Body of pancreas (tissue), 4 donors: ENCODE measurements at regions not wholly inside any gene's neighbourhood (a gene's known extent, or its start where the extent isn't known, plus 50 kb on each side); places are given as distances from the start of the nearest gene placed in this dataset.

Experiments used
- ATAC-seq: fragments of 150-250 bp; one replicate; pipeline ENCODE4 v1.9.1; 2016
- DNase-seq, 4 donors: peaks; one replicate each; pipeline ENCODE4 v3.0.0-alpha.2; 2019
- H3K27ac ChIP-seq, 4 donors: fragments of 200-600 bp; sonication (generic); 1 replicate in 3 of 4; 2 replicates in 1 of 4; pipeline versions ENCODE4 v1.5.1 to v1.6.1; 2016 to 2019; ENCODE audit warnings: mild to moderate bottlenecking in 1 of 4, mixed read lengths in 1 of 4, moderate library complexity in 1 of 4
- H3K27me3 ChIP-seq, 2 donors: fragments of 200-600 bp; sonication (generic); one replicate each; pipeline ENCODE4 v1.6.0; 2016; ENCODE audit warnings: mild to moderate bottlenecking in 1 of 2
- H3K36me3 ChIP-seq, 2 donors: fragments of 200-600 bp; sonication (generic); replicated peaks in 1 of 2; 2 replicates each; pipeline ENCODE4 v1.5.1; 2016; ENCODE audit warnings: low read depth in 2 of 2; ENCODE audit not compliant: insufficient read depth in 1 of 2
- H3K4me1 ChIP-seq: fragments of 200-600 bp; sonication (generic); one replicate; pipeline ENCODE4 v1.6.0; 2016
- H3K4me3 ChIP-seq, 2 donors: fragments of 200-600 bp; sonication (generic); 1 replicate in 1 of 2; 2 replicates in 1 of 2; pipeline ENCODE4 v1.5.1; 2016 to 2019
- H3K9me3 ChIP-seq, 3 donors: fragments of 200-600 bp; sonication (generic); 1 replicate in 2 of 3; 2 replicates in 1 of 3; pipeline ENCODE4 v1.5.1; 2016
- POLR2A ChIP-seq, 3 donors: fragments of 450-650 bp; IDR thresholded peaks; one replicate each; pipeline ENCODE4 v1.6.1; 2016; ENCODE audit warnings: antibody characterized with exemption in 3 of 3, mild to moderate bottlenecking in 2 of 3
- WGBS, 2 donors: methylation state at CpG; one replicate each; pipeline ENCODE4 v1.1.5; 2017; 5-methylcytosine and 5-hydroxymethylcytosine counted together
- intact Hi-C: fragments of 100-400 bp; cut with DNase I; formaldehyde crosslinking; loops from one replicate; pipeline ENCODE4 v1.15.1; 2023
- TF ChIP-seq, protein P1 (sequence below), 7 experiments: fragments of 450-650 bp in 4 of 7; fragments of 200-600 bp in 3 of 7; sonication (generic) in 3 of 7; IDR thresholded peaks; one replicate each; pipeline ENCODE4 v1.5.1; 2016 to 2019; ENCODE audit warnings: antibody characterized with exemption in 7 of 7

GRCh38 chr4:188841523-188841922, 702.3 kb downstream of the TRIML1 start:
- Histone ChIP-seq H3K4me1 (no peaks in the 10 kb centered on the region), H3K27me3 (no peaks in the 10 kb centered on the region), H3K27ac (no peak overlapping the region), H3K9me3 (no peaks in the 10 kb centered on the region), H3K36me3 (no peaks in the 10 kb centered on the region), H3K4me3 (no peak overlapping the region)
- WGBS, 2 donors: 65 to 81% methylated on average over 11 of the region's 11 CpGs
- no peak for ATAC-seq
- intact Hi-C loops: no loop called here
- no peak for DNase-seq
- TF ChIP-seq, protein P1, sequence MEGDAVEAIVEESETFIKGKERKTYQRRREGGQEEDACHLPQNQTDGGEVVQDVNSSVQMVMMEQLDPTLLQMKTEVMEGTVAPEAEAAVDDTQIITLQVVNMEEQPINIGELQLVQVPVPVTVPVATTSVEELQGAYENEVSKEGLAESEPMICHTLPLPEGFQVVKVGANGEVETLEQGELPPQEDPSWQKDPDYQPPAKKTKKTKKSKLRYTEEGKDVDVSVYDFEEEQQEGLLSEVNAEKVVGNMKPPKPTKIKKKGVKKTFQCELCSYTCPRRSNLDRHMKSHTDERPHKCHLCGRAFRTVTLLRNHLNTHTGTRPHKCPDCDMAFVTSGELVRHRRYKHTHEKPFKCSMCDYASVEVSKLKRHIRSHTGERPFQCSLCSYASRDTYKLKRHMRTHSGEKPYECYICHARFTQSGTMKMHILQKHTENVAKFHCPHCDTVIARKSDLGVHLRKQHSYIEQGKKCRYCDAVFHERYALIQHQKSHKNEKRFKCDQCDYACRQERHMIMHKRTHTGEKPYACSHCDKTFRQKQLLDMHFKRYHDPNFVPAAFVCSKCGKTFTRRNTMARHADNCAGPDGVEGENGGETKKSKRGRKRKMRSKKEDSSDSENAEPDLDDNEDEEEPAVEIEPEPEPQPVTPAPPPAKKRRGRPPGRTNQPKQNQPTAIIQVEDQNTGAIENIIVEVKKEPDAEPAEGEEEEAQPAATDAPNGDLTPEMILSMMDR (IDR thresholded peaks at IDR 0.05): no peak
- no peak for TF ChIP-seq POLR2A (IDR thresholded peaks at IDR 0.05)

DNA sequence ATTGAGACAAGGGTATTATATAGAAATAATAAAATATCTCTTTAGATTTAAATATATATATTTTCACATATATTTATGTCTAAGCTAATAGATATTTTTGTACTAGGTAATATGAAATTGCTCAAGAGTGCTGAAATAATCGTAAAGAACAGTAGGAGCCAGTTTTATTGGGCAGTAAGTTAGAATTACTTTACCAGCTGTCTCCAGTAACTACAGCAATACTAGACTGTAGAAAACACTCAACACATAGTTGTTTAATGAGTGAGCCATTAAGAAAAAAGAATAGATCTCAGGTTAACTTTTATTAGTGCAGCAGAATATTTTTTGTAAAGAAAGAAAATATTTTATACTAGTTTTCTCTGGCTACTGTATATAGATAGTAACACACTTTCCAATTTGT, 715.2 kb downstream of the TRIML1 start:
- no peak overlapping the region for H3K4me3 ChIP-seq
- no peak for DNase-seq
- no peaks in the 10 kb centered on the region for H3K36me3 ChIP-seq
- no peak overlapping the region for H3K27ac ChIP-seq
- no peaks in the 10 kb centered on the region for H3K27me3 ChIP-seq
- ATAC-seq: no peak
- intact Hi-C loops: no loop called here
- 44 to 48% methylated on average over 1 of the region's 1 CpG for WGBS, 2 donors
- no peaks in the 10 kb centered on the region for H3K9me3 ChIP-seq
- no peak for TF ChIP-seq POLR2A (IDR thresholded peaks at IDR 0.05)
- TF ChIP-seq, protein P1 (IDR thresholded peaks at IDR 0.05): no peak
- no peaks in the 10 kb centered on the region for H3K4me1 ChIP-seq

- TF ChIP-seq, protein P1 (IDR thresholded peaks at IDR 0.05): no peak
- TF ChIP-seq POLR2A (IDR thresholded peaks at IDR 0.05): no peak
- no peak overlapping the region for H3K4me3 ChIP-seq
- intact Hi-C loops: no loop called here
- DNase-seq (no peak), ATAC-seq (no peak)
- 0 to 26% methylated on average over 1 of the region's 1 CpG for WGBS, 2 donors
- H3K27me3 ChIP-seq: no peaks in the 10 kb centered on the region
- no peaks in the 10 kb centered on the region for H3K36me3 ChIP-seq
- H3K27ac ChIP-seq: no peak overlapping the region
- no peaks in the 10 kb centered on the region for H3K4me1 ChIP-seq
- H3K9me3 ChIP-seq: no peaks in the 10 kb centered on the region
These were observed 719.5 kb downstream of the TRIML1 start for GRCh38 chr4:188858696-188859095.

DNA sequence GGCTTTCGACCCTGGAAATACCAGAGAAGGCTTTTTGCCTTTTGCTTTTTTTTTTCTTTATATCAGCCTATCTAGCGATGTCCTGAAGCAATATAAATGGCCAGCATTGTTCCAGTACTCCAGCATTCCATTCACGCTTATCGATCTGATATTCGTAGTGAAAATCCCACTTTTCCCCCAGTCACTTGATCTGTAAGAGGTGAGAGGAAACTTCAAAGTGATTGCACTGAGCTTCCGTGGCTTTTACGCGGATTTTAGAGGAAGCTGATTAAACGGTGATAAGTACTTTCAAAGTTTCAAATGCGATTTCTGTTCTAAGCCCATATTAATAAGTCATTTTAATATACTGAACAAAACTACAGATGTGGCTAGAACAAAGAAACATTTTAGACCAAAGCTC, 725.5 kb downstream of the TRIML1 start:
- DNase-seq: no peak
- H3K27ac ChIP-seq: no peak overlapping the region
- no peak for ATAC-seq
- no peak overlapping the region for H3K4me3 ChIP-seq
- no peaks in the 10 kb centered on the region for H3K9me3 ChIP-seq
- intact Hi-C loops: no loop called here
- H3K4me1 ChIP-seq: no peaks in the 10 kb centered on the region
- WGBS, 2 donors: 38 to 45% methylated on average over 10 of the region's 10 CpGs
- TF ChIP-seq, protein P1 (IDR thresholded peaks at IDR 0.05): no peak
- TF ChIP-seq POLR2A (IDR thresholded peaks at IDR 0.05): no peak
- no peaks in the 10 kb centered on the region for H3K36me3 ChIP-seq
- H3K27me3 ChIP-seq: no peaks in the 10 kb centered on the region

- H3K27ac ChIP-seq: no peak overlapping the region
- H3K4me1 ChIP-seq: no peaks in the 10 kb centered on the region
- no peak for ATAC-seq
- H3K36me3 ChIP-seq: no peaks in the 10 kb centered on the region
- no peaks in the 10 kb centered on the region for H3K9me3 ChIP-seq
- DNase-seq: no peak
- WGBS, 2 donors: 0 to 38% methylated on average over 1 of the region's 1 CpG
- TF ChIP-seq, protein P1 (IDR thresholded peaks at IDR 0.05): no peak
- TF ChIP-seq POLR2A (IDR thresholded peaks at IDR 0.05): no peak
- no peak overlapping the region for H3K4me3 ChIP-seq
- intact Hi-C loops: no loop called here
- no peaks in the 10 kb centered on the region for H3K27me3 ChIP-seq
These were observed 728.6 kb downstream of the TRIML1 start for GRCh38 chr4:188867796-188868195.
